ENCODE measurements at regions not wholly inside any gene's neighbourhood (a gene's known extent, or its start where the extent isn't known, plus 50 kb on each side); places are given as distances from the start of the nearest gene placed in this dataset.

- no peak overlapping the region for H3K27ac ChIP-seq
These were observed 149.0 kb upstream of the UNC5B start for GRCh38 chr10:71063401-71063800.

GRCh38 chr10:71064413-71065118, 147.8 kb upstream of the UNC5B start:
- no peak overlapping the region for H3K27ac ChIP-seq

More at GRCh38 chr10:71063401-71063800, 149.0 kb upstream of the UNC5B start:
- H3K4me3 ChIP-seq, result no peak overlapping the region

GRCh38 chr10:71065659-71066058, 146.7 kb upstream of the UNC5B start:
- no peak overlapping the region for H3K27ac ChIP-seq
- H3K4me3 ChIP-seq, result no peak overlapping the region

More at GRCh38 chr10:71064413-71065118, 147.8 kb upstream of the UNC5B start:
- H3K4me3 ChIP-seq, result no peak overlapping the region

GRCh38 chr10:71066600-71066999, 145.8 kb upstream of the UNC5B start:
- Histone ChIP-seq H3K4me3 (no peak overlapping the region), H3K27ac (no peak overlapping the region)

GRCh38 chr10:71067098-71067740, 145.2 kb upstream of the UNC5B start:
- no peak overlapping the region for H3K27ac ChIP-seq
- H3K4me3 ChIP-seq, result no peak overlapping the region

- Histone ChIP-seq H3K27ac (peak overlapping the region in 3 of 21 experiments; percentile 25 to 60 (median 29)), H3K4me3 (no peak overlapping the region)
These were observed 143.5 kb upstream of the UNC5B start for GRCh38 chr10:71068861-71069271.

GRCh38 chr10:71069909-71070666, 142.3 kb upstream of the UNC5B start:
- H3K4me3 ChIP-seq, result no peak overlapping the region
- H3K27ac ChIP-seq, result peak overlapping the region in 1 of 21 experiments; percentile 60

GRCh38 chr10:71070741-71071140, 141.6 kb upstream of the UNC5B start:
- no peak overlapping the region for H3K4me3 ChIP-seq
- H3K27ac ChIP-seq, result no peak overlapping the region

- Histone ChIP-seq H3K4me3 (no peak overlapping the region), H3K27ac (no peak overlapping the region)
These were observed 140.1 kb upstream of the UNC5B start for GRCh38 chr10:71072131-71072822.

- H3K4me3 ChIP-seq, result no peak overlapping the region
- no peak overlapping the region for H3K27ac ChIP-seq
These were observed 139.6 kb upstream of the UNC5B start for GRCh38 chr10:71072823-71073210.

GRCh38 chr10:71073451-71074175, 138.8 kb upstream of the UNC5B start:
- H3K27ac ChIP-seq, result no peak overlapping the region
- no peak overlapping the region for H3K4me3 ChIP-seq

- H3K27ac ChIP-seq, result no peak overlapping the region
- H3K4me3 ChIP-seq, result no peak overlapping the region
These were observed 138.1 kb upstream of the UNC5B start for GRCh38 chr10:71074176-71074755.

GRCh38 chr10:71075086-71075758, 137.1 kb upstream of the UNC5B start:
- no peak overlapping the region for H3K27ac ChIP-seq
- no peak overlapping the region for H3K4me3 ChIP-seq

- Histone ChIP-seq H3K27ac (no peak overlapping the region), H3K4me3 (no peak overlapping the region)
These were observed 136.5 kb upstream of the UNC5B start for GRCh38 chr10:71075759-71076472.

GRCh38 chr10:71076473-71077142, 135.8 kb upstream of the UNC5B start:
- H3K4me3 ChIP-seq, result no peak overlapping the region
- no peak overlapping the region for H3K27ac ChIP-seq

- no peak overlapping the region for H3K4me3 ChIP-seq
- H3K27ac ChIP-seq, result no peak overlapping the region
These were observed 135.2 kb upstream of the UNC5B start for GRCh38 chr10:71077143-71077581.

GRCh38 chr10:71077796-71078453, 134.4 kb upstream of the UNC5B start:
- no peak overlapping the region for H3K4me3 ChIP-seq
- H3K27ac ChIP-seq, result no peak overlapping the region
